SK-N-SH (cell line): ENCODE measurements at regions not wholly inside any gene's neighbourhood (a gene's known extent, or its start where the extent isn't known, plus 50 kb on each side); places are given as distances from the start of the nearest gene placed in this dataset.

ENCODE experiments used
- CTCF ChIA-PET: fragments of 300-600, 350-600 bp; formaldehyde crosslinking; extraction: SDS; loops from one replicate; lab custom pipeline; 2021; lab: Yijun Ruan, JAX
- POLR2A ChIA-PET: fragments of 350-600 bp; sonication (Branson Sonifier 250); formaldehyde crosslinking; extraction: SDS; loops from one replicate; lab custom pipeline; 2020; ENCODE audit warnings: antibody characterized with exemption, inconsistent platforms; lab: Yijun Ruan, JAX
- DNase-seq: peaks from one replicate; pipeline ENCODE4 v3.0.0; 2012
- H2AFZ ChIP-seq: fragments of 200-600 bp; sonication (generic); 2 replicates; pipeline ENCODE4 v1.8.1; 2016; ENCODE audit warnings: antibody characterized with exemption, mild to moderate bottlenecking, low read depth
- H3F3A ChIP-seq: fragments of 200-600 bp; sonication (generic); replicated peaks from 2 replicates; pipeline ENCODE3; 2016; ENCODE audit warnings: antibody characterized with exemption, mild to moderate bottlenecking; ENCODE audit not compliant: insufficient read depth
- H3K27ac ChIP-seq, 2 experiments: fragments of 200-500 bp in 1 of 2; fragments of 200-600 bp in 1 of 2; sonication (Bioruptor generic) in 1 of 2; sonication (generic), shearing (Covaris generic) in 1 of 2; 2 replicates each; pipeline versions ENCODE4 v1.5.1 to v1.6.1; 2014 to 2016; ENCODE audit warnings: low read depth in 2 of 2, inconsistent platforms in 1 of 2, low read length in 1 of 2, mild to moderate bottlenecking in 1 of 2, mixed read lengths in 1 of 2
- H3K27me3 ChIP-seq: fragments of 200-600 bp; sonication (generic), shearing (Covaris generic); 2 replicates; pipeline ENCODE4 v1.6.1; 2016; ENCODE audit warnings: mixed run types; ENCODE audit not compliant: insufficient read depth
- H3K36me3 ChIP-seq, 2 experiments: fragments of 200-500 bp in 1 of 2; fragments of 200-600 bp in 1 of 2; sonication (Bioruptor generic) in 1 of 2; sonication (generic) in 1 of 2; replicated peaks in 1 of 2; 2 replicates each; pipeline versions ENCODE3 to v1.5.1; 2014 to 2016; ENCODE audit warnings: low read length in 1 of 2, mild to moderate bottlenecking in 1 of 2; ENCODE audit not compliant: insufficient read depth in 2 of 2, control insufficient read depth in 1 of 2
- H3K4me1 ChIP-seq, 2 experiments: fragments of 200-500 bp in 1 of 2; fragments of 200-600 bp in 1 of 2; sonication (Bioruptor generic) in 1 of 2; sonication (generic), shearing (Covaris generic) in 1 of 2; 2 replicates each; pipeline versions ENCODE4 v1.5.1 to v1.6.1; 2014 to 2016; ENCODE audit warnings: low read depth in 1 of 2, low read length in 1 of 2, mixed run types in 1 of 2; ENCODE audit not compliant: insufficient read depth in 2 of 2, control insufficient read depth in 1 of 2
- H3K4me2 ChIP-seq: fragments of 200-600 bp; sonication (generic), shearing (Covaris generic); 2 replicates; pipeline ENCODE4 v1.6.1; 2017; ENCODE audit warnings: mixed run types
- H3K4me3 ChIP-seq, 2 experiments: fragments of 200-500 bp in 1 of 2; fragments of 200-600 bp in 1 of 2; sonication (Bioruptor generic) in 1 of 2; sonication (generic), shearing (Covaris generic) in 1 of 2; 2 replicates each; pipeline versions ENCODE4 v1.5.1 to v1.8.1; 2014 to 2016; ENCODE audit warnings: low read depth in 2 of 2, inconsistent platforms in 1 of 2, low read length in 1 of 2, mild to moderate bottlenecking in 1 of 2, mixed read lengths in 1 of 2, moderate library complexity in 1 of 2
- H3K79me2 ChIP-seq: fragments of 200-600 bp; sonication (generic); 2 replicates; pipeline ENCODE4 v1.8.1; 2017; ENCODE audit warnings: mild to moderate bottlenecking; ENCODE audit not compliant: insufficient read depth
- H3K9ac ChIP-seq: fragments of 200-600 bp; sonication (generic); 2 replicates; pipeline ENCODE4 v1.6.1; 2017; ENCODE audit warnings: mixed run types
- H3K9me2 ChIP-seq: fragments of 200-600 bp; sonication (generic); 2 replicates; pipeline ENCODE4 v1.6.1; 2017; ENCODE audit warnings: mixed run types
- H3K9me3 ChIP-seq: fragments of 200-600 bp; sonication (generic); 2 replicates; pipeline ENCODE4 v1.6.1; 2017; ENCODE audit warnings: mixed run types, mild to moderate bottlenecking, moderate library complexity
- H4K20me1 ChIP-seq: fragments of 200-600 bp; sonication (generic); 2 replicates; pipeline ENCODE4 v1.6.1; 2017; ENCODE audit warnings: mild to moderate bottlenecking, mixed run types; ENCODE audit not compliant: insufficient read depth
- CHD2 ChIP-seq: fragments of 150-350 bp; IDR thresholded peaks from 2 replicates; pipeline ENCODE4 v1.6.1; 2018; ENCODE audit warnings: low read length; ENCODE audit not compliant: partially characterized antibody
- GABPA ChIP-seq: IDR thresholded peaks from 2 replicates; pipeline ENCODE4 v1.4.0; 2012; ENCODE audit warnings: low read depth, mild to moderate bottlenecking
- IRF3 ChIP-seq: fragments of 150-350 bp; IDR thresholded peaks from 2 replicates; pipeline ENCODE4 v1.6.1; 2016; ENCODE audit warnings: mild to moderate bottlenecking, low read depth, low read length
- MAX ChIP-seq: IDR thresholded peaks from 2 replicates; pipeline ENCODE4 v1.4.0; 2012; ENCODE audit warnings: low read depth
- NFIC ChIP-seq: IDR thresholded peaks from 2 replicates; pipeline ENCODE4 v1.4.0; 2012; ENCODE audit warnings: borderline replicate concordance
- RCOR1 ChIP-seq: fragments of 150-350 bp; IDR thresholded peaks from 2 replicates; pipeline ENCODE4 v1.6.1; 2017; ENCODE audit warnings: antibody characterized with exemption, low read length
- RFX5 ChIP-seq: IDR thresholded peaks from 2 replicates; pipeline ENCODE4 v1.6.1; 2012; ENCODE audit warnings: mild to moderate bottlenecking, improper control_type of control experiment, low read length
- SIN3A ChIP-seq: IDR thresholded peaks from 2 replicates; pipeline ENCODE4 v1.6.1; 2012; ENCODE audit warnings: low read depth, mild to moderate bottlenecking, low read length, moderate library complexity, borderline replicate concordance
- TEAD4 ChIP-seq: IDR thresholded peaks from 2 replicates; pipeline ENCODE4 v1.4.0; 2012; ENCODE audit warnings: mild to moderate bottlenecking, borderline replicate concordance; ENCODE audit not compliant: insufficient read depth
- YY1 ChIP-seq: IDR thresholded peaks from 2 replicates; pipeline ENCODE4 v1.4.0; 2012; ENCODE audit warnings: low read depth, mild to moderate bottlenecking
- ZBTB33 ChIP-seq: IDR thresholded peaks from 2 replicates; pipeline ENCODE4 v1.4.0; 2012; ENCODE audit warnings: low read depth, borderline replicate concordance
- WGBS: methylation state at CpG from one replicate; pipeline ENCODE4 v1.1.6; 2017; ENCODE audit warnings: low lambda C conversion rate; 5-methylcytosine and 5-hydroxymethylcytosine counted together
- TF ChIP-seq, protein P1 (sequence below): fragments of 200-600 bp; sonication (generic); IDR thresholded peaks from 2 replicates; pipeline ENCODE4 v1.6.1; 2017; ENCODE audit warnings: antibody characterized with exemption, mild to moderate bottlenecking, moderate library complexity

GRCh38 chr14:96734076-96734622, 63.0 kb upstream of the VRK1 start:
- Histone ChIP-seq H3K79me2 (no peaks in the 10 kb centered on the region), H3K9me3 (no peaks in the 10 kb centered on the region), H3K9ac (no peak overlapping the region), H3K4me2 (no peak overlapping the region), H4K20me1 (no peaks in the 10 kb centered on the region), H3K4me3 (no peak overlapping the region), H3K4me1 (peaks cover 0 to 3% of the 10 kb centered on the region in 2 experiments; a peak in 2 of 4 replicates), H3K36me3 (no peaks in the 10 kb centered on the region), H2AFZ (no peak overlapping the region), H3F3A (no peaks in the 10 kb centered on the region), H3K9me2 (no peaks in the 10 kb centered on the region)
- ChIA-PET CTCF (interaction anchor here (3.4 to 5.0 kb wide), 2 partner anchors 7 to 166 kb away, joined by 12 to 26 read pairs; no protein-coding TSS in a partner anchor), POLR2A (no interaction called here)
- TF ChIP-seq, protein P1, sequence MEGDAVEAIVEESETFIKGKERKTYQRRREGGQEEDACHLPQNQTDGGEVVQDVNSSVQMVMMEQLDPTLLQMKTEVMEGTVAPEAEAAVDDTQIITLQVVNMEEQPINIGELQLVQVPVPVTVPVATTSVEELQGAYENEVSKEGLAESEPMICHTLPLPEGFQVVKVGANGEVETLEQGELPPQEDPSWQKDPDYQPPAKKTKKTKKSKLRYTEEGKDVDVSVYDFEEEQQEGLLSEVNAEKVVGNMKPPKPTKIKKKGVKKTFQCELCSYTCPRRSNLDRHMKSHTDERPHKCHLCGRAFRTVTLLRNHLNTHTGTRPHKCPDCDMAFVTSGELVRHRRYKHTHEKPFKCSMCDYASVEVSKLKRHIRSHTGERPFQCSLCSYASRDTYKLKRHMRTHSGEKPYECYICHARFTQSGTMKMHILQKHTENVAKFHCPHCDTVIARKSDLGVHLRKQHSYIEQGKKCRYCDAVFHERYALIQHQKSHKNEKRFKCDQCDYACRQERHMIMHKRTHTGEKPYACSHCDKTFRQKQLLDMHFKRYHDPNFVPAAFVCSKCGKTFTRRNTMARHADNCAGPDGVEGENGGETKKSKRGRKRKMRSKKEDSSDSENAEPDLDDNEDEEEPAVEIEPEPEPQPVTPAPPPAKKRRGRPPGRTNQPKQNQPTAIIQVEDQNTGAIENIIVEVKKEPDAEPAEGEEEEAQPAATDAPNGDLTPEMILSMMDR: no peak
- TF ChIP-seq SIN3A (no peak), IRF3 (no peak), GABPA (no peak), RFX5 (no peak), MAX (no peak), CHD2 (no peak)
- TF ChIP-seq, all 33 proteins: peak for 0
- H3K27ac ChIP-seq: no peak overlapping the region
- 54% methylated on average over 7 of the region's 7 CpGs for whole genome bisulfite sequencing
- DNase-seq: no peak
- H3K27me3 ChIP-seq: peaks cover 23% of the 10 kb centered on the region; the same call in 1 of the 2 replicates

DNA sequence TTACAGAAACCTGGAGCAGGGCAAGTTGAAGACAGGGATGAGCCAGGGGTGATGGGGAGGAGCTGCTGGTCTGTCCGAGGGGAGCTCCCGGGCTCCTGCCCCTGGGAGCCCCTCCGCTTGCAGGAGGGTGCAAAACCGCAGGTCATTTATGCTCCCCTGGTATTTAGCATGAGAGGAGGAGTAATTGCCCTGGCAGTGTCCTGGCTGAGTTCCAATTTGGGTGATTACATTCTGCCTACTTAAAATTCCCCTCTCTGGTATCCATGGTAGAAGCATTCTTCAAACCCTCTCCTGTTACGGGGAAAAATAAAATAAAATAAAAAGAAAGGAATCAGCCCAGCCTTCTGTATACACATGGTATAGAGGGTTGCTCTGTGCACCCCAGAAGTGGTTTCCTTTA, 61.7 kb upstream of the VRK1 start:
- Histone ChIP-seq H3K27ac (no peak overlapping the region), H3F3A (no peaks in the 10 kb centered on the region), H3K9ac (no peak overlapping the region), H3K9me3 (no peaks in the 10 kb centered on the region), H3K36me3 (no peaks in the 10 kb centered on the region), H3K4me3 (no peak overlapping the region), H2AFZ (no peak overlapping the region), H3K27me3 (peaks cover 23% of the 10 kb centered on the region; the same call in 1 of the 2 replicates), H4K20me1 (no peaks in the 10 kb centered on the region), H3K4me1 (peaks cover 0 to 3% of the 10 kb centered on the region in 2 experiments; a peak in 1 of 4 replicates), H3K9me2 (no peaks in the 10 kb centered on the region), H3K79me2 (no peaks in the 10 kb centered on the region), H3K4me2 (no peak overlapping the region)
- ChIA-PET CTCF (interaction anchor here (1.0 to 7.1 kb wide), 5 partner anchors 19 to 171 kb away, joined by 3 to 170 read pairs (median 3); no protein-coding TSS in a partner anchor), POLR2A (no interaction called here)
- WGBS: 45% methylated on average over 5 of the region's 5 CpGs
- no peak for TF ChIP-seq NFIC
- no peak for TF ChIP-seq ZBTB33
- TF ChIP-seq YY1: no peak
- TF ChIP-seq TEAD4: no peak
- TF ChIP-seq IRF3: no peak
- no peak for TF ChIP-seq RCOR1
- no peak for TF ChIP-seq CHD2
- DNase-seq: peak; percentile 42
